ENCODE measurements at regions not wholly inside any gene's neighbourhood (a gene's known extent, or its start where the extent isn't known, plus 50 kb on each side); places are given as distances from the start of the nearest gene placed in this dataset.

- in situ Hi-C loops (cut with HindIII; ENCODE audit: low sequenced_read_pairs), result no loop called here
These were observed 80.2 kb downstream of the VCPKMT start for GRCh38 chr14:50036211-50036610.

DNA sequence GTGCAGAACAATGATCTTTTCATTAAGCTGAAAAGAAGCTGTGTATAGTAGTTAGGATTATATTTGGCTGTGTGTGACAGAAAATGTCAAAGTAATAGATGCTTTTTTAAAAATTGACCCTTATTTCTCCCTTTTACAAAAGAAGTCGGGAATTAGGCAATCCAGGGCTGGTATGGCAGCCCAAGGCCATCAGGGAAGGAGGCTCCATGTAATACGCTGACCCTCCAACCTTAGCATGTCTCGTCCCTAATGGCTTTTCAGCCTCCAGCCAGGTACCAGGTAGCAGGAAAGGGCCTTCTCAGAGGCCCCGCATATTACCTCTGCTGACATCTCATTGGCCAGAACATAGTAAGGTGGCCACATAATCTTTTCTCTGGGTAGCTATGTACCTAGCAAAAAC, 79.7 kb downstream of the VCPKMT start:
- in situ Hi-C loops (cut with HindIII; ENCODE audit: low sequenced_read_pairs), result no loop called here

GRCh38 chr14:50037240-50037639, 79.1 kb downstream of the VCPKMT start:
- in situ Hi-C loops (cut with HindIII; ENCODE audit: low sequenced_read_pairs), result no loop called here

DNA sequence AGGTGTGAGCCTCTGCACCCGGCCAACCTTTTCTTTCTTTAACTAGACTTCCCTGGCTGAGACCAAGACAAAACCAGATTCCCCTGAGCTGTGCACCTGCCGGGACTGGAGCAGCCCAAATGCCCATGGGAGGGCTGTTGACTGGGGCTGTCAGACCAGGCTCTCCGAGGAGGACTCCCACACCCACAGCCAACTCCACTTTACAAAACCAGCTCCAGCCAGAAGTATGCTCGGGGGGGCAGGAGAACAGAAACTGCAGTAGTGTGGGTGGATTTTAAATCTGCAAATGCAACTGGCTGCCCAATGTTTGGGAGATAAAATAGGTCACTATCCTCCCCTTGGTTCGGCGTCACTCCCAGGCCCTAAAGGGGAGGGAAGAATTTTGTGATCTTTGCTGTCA, 78.5 kb downstream of the VCPKMT start:
- in situ Hi-C loops (cut with HindIII; ENCODE audit: low sequenced_read_pairs), result no loop called here

DNA sequence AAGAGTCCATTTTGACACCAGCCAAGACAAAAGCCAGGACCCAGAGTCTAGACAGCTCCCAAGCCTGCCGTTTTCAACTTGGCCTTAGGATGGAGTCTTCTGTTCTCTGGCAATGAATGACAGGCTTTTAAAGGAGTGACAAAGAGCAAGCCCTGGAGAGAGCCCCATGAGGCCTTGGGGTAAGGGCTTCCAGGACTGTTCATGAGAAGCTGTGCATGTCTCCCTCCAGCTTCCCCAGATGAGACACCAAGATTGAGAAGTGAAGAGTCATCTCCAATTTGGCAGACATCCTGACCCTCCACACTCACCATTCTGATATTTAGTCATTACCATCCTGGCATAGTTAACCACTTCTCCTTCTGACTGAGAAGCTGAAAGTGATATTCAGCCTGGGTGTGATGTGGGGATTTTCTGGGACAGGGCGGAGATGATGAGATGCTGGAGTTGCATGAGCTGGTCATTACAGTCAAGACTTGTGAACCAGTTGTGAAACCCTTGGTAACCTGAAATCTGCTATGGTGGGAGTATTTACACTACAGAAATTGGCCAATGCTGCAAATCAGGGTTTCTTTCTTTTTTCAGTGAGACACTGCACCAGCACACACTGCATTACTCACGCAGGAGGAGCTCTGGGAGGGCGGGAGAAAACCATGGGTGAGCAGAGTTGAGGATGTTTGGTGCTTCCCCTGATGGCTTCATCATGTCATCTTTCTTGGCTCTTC, 77.8 kb downstream of the VCPKMT start:
- in situ Hi-C loops (cut with HindIII; ENCODE audit: low sequenced_read_pairs), result no loop called here

- in situ Hi-C loops (cut with HindIII; ENCODE audit: low sequenced_read_pairs), result no loop called here
These were observed 77.3 kb downstream of the VCPKMT start for GRCh38 chr14:50039120-50039517.

DNA sequence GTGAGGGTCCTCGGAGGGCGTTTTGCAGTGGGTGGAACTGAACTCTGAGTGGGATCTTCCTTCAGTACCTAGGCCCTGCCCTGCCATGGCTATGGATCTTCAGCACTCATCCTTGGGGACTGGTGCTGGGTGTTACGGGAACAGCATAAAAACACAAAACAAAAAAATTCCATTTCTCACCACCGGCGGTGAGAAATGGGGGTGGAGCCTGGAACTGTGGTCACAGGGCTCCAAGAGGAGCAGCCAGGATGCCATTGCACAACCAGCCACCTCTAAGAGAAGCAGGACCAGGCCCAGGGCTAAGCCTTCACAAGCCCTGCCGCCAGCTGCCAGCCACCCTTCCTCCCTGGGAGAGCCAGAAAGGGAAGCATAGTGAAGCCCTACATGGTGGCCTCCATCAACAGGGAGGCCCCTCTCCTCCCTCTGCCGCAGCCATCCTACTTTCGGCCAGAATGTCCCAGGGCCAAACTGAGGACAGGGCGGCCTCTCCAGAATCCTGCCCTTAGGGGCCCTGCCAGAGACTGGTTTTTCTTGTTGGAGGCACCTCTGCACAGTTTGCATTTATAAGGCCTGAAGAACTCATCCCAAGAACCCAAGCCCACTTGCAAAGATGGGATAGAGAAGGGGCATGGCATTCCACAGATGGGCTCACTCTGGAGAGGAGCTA, 76.5 kb downstream of the VCPKMT start:
- in situ Hi-C loops (cut with HindIII; ENCODE audit: low sequenced_read_pairs), result no loop called here

- in situ Hi-C loops (cut with HindIII; ENCODE audit: low sequenced_read_pairs), result no loop called here
These were observed 76.0 kb downstream of the VCPKMT start for GRCh38 chr14:50040401-50040775.

DNA sequence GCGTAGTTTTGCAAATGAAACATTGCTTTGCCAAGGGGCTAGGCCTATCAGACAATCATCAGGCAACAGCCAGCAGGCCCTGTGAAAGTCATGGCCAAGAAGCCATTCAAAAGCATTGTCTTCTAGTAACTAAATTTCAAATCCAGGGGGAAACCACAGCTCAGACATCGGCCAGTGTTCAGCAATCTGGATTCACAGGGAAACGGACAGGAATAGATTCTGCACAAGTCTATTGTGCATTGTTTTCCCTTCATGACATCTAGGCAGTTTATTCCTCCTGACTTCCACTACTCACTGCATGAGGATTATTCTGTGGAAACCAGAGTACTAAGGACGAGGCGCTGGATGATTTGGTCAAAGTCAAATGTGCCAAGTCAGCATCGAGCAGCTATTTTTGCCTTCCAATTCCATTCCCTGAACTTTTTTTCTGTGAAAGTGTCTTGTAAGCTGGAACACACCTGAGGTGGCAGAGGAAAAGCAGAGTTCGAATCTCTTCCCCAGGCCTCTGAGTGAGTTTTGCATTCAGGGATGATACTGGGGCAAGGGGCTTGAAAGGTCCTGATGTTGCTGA, 75.4 kb downstream of the VCPKMT start:
- in situ Hi-C loops (cut with HindIII; ENCODE audit: low sequenced_read_pairs), result no loop called here

DNA sequence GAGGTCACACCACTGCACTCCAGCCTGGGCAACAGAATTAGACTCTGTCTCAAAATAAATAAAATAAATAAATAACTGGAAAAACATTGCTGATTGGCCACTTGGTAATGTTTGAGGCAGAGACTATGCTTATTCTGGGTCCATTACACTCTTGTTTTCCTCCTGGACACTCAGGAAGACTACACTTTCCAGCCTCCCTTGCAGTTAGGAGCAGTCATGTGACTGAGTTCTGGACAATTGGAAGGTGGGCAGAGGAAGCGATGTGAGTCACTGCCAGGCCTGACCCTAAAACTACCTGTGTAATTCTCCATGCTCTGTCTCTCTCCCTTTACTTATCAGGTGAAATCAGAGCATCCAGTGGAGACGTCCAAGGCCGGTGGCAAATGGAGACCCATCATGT, 74.4 kb downstream of the VCPKMT start:
- in situ Hi-C loops (cut with HindIII; ENCODE audit: low sequenced_read_pairs), result no loop called here

GRCh38 chr14:50044042-50044651, 72.2 kb downstream of the VCPKMT start:
- in situ Hi-C loops (cut with HindIII; ENCODE audit: low sequenced_read_pairs), result no loop called here

DNA sequence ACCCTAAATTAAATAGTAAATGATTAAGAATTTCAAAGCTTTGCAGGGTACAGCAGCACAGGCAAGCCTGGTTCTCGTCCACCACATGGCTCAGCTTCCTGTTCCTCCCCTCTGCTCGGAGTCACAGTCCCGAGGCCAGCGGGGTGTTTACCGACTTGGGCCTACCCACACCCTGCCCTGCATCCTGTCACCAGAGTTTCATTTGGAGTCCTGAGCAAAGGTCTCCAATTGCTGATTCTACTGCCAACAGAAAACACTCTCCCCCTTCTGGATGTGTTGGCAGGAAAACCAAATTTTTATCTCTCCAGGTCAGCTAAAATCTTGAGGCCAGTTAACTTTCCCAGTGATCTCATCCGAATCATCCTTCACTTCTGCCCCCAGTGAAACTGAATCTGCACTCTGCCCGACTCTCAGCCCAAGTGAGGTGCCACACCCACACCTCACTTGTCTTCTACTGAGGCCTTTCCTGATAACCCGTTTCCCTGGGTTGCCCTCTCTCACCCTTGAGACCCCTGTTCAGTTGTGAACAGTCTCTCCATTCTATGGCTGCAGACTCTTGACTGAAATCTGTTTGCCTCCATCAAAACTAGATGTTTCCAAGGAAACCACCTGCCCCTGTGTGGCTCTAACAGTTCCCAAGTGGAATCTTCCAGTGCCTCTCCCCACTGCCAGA, 71.2 kb downstream of the VCPKMT start:
- in situ Hi-C loops (cut with HindIII; ENCODE audit: low sequenced_read_pairs), result no loop called here

DNA sequence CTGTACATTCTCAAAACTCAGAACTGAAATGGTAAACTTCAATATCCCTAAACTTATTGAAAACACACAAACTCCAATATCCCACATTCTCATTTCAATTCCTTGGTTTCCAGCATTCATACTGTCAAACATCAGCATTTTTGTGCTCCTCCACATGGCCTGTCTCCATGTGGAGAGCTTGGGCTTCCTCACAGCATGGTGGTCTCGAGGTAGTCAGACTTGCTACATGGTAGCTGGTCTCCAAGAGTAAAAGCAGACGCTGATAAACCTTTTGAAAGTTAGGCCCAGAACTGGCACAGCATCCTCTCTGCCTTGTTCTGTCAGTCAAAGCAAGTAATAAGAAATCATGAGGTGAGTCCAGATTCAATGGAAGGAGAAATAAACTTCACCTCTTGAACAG, 70.5 kb downstream of the VCPKMT start:
- in situ Hi-C loops (cut with HindIII; ENCODE audit: low sequenced_read_pairs), result no loop called here

- in situ Hi-C loops (cut with HindIII; ENCODE audit: low sequenced_read_pairs), result no loop called here
These were observed 69.1 kb downstream of the VCPKMT start for GRCh38 chr14:50047274-50047676.

GRCh38 chr14:50049093-50049492, 67.3 kb downstream of the VCPKMT start:
- in situ Hi-C loops (cut with HindIII; ENCODE audit: low sequenced_read_pairs), result no loop called here

DNA sequence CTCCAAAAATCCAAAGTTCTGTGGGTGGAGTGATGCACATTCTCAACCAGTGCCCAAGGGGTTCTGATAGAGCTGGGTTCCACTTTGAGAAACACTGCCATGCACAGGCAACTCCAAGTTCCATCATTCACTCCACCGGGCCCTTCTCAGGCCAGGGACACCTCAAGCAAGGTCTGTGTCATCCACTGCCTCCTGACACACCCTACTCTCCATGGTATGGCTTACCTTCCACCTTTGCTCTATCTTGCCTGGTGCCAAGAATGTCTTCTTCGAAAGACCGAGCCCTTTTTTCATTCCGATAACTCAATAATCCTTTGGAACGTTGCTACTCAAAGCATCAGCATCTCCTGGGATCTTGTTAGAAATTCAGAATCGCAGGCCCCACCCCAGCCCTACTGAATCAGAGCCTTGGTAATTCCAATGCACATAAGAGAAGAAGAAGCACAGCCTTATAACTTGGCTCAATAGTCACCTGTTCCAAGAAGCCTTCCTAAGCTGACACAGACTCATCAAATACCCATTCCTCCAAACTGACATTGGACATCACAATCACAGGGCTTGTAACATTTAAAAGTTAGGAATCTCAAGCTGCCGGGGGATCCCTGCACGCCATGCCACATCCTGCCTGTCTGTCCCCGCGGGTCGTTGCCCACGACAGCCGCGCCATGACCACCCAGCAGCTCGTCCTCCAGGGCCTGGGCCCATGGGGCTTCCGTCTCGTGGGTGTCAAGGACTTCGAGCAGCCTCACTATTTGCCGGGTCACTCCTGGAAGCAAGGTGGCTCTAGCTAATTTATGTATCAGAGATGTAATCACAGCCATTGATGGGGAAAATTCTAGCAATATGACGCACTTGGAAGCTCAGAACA, 66.4 kb downstream of the VCPKMT start:
- in situ Hi-C loops (cut with HindIII; ENCODE audit: low sequenced_read_pairs), result no loop called here

GRCh38 chr14:50051106-50051505, 65.3 kb downstream of the VCPKMT start:
- in situ Hi-C loops (cut with HindIII; ENCODE audit: low sequenced_read_pairs), result no loop called here

DNA sequence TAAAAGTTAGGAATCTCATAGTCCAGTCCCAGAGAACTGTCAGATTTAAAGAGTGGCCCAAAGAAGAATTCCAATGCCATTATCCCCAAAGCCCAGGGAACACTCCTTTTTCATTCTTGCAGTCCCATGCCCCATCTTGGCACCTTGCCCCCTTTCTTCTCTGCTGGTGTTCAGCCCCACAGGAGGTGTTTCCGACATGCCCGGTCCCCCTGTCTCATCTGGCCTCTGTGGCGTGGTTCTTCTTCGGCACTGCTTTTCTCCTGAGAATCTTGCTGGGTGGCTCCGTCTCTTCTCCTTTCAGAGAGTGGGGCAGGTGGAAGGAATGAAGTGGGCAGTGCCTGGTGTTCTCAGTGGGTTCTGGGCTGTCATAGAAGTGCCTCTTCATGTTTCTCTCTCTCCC, 64.7 kb downstream of the VCPKMT start:
- in situ Hi-C loops (cut with HindIII; ENCODE audit: low sequenced_read_pairs), result no loop called here

DNA sequence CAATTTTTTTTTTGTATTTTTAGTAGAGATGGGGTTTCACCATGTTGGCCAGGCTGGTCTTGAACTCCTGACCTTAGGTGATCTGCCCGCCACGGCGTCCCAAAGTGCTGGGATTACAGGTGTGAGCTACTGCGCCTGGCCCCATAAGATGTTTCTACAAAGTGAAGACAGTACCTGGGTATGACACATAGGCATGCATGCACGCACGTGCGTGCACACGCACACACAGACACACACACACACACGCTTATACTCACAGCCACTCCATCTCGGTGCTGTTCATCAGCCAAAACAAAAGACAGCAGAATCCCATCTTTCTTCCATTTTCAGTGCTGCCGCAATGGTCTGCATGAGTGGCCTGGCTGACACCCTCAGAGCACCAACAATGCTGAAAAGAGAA, 63.9 kb downstream of the VCPKMT start:
- in situ Hi-C loops (cut with HindIII; ENCODE audit: low sequenced_read_pairs), result no loop called here

- in situ Hi-C loops (cut with HindIII; ENCODE audit: low sequenced_read_pairs), result no loop called here
These were observed 62.4 kb downstream of the VCPKMT start for GRCh38 chr14:50053935-50054334.

All from endothelial cell of hepatic sinusoid (primary cell).